Smooth muscle cell (in vitro differentiated cells): ENCODE measurements at regions not wholly inside any gene's neighbourhood (a gene's known extent, or its start where the extent isn't known, plus 50 kb on each side); places are given as distances from the start of the nearest gene placed in this dataset.

Experiments
- DNase-seq: peaks from one replicate; lab custom pipeline; 2025; ENCODE audit not compliant: unreplicated experiment; lab: John Stamatoyannopoulos, UW
- H2AFZ ChIP-seq: fragments of 200-600 bp; sonication (generic); 2 replicates; pipeline ENCODE4 v1.6.0; 2016; ENCODE audit warnings: antibody characterized with exemption, low read depth, mild to moderate bottlenecking
- H3F3A ChIP-seq: fragments of 200-600 bp; sonication (generic); 2 replicates; pipeline ENCODE4 v1.6.0; 2017; ENCODE audit warnings: antibody characterized with exemption, low read depth
- H3K27ac ChIP-seq: fragments of 200-600 bp; sonication (generic); 2 replicates; pipeline ENCODE4 v1.5.1; 2016; ENCODE audit warnings: low read depth, mild to moderate bottlenecking
- H3K27me3 ChIP-seq: fragments of 200-600 bp; sonication (generic); 2 replicates; pipeline ENCODE4 v1.6.1; 2016; ENCODE audit warnings: low read depth, mild to moderate bottlenecking
- H3K36me3 ChIP-seq: fragments of 200-600 bp; sonication (generic); 2 replicates; pipeline ENCODE4 v1.5.1; 2016; ENCODE audit warnings: low read depth
- H3K4me1 ChIP-seq: fragments of 200-600 bp; sonication (generic); 2 replicates; pipeline ENCODE4 v1.5.1; 2016; ENCODE audit warnings: low read depth
- H3K4me2 ChIP-seq: fragments of 200-600 bp; sonication (generic); 2 replicates; pipeline ENCODE4 v1.6.0; 2016; ENCODE audit warnings: mild to moderate bottlenecking
- H3K4me3 ChIP-seq: fragments of 200-600 bp; sonication (generic); 2 replicates; pipeline ENCODE4 v1.5.1; 2016; ENCODE audit warnings: mild to moderate bottlenecking
- H3K79me2 ChIP-seq: fragments of 200-600 bp; sonication (generic); 2 replicates; pipeline ENCODE4 v1.6.0; 2016; ENCODE audit warnings: low read depth, mild to moderate bottlenecking
- H3K9ac ChIP-seq: fragments of 200-600 bp; sonication (generic); 2 replicates; pipeline ENCODE4 v1.6.0; 2016; ENCODE audit warnings: low read depth
- H3K9me3 ChIP-seq: fragments of 200-600 bp; sonication (generic); replicated peaks from 2 replicates; pipeline ENCODE4 v1.5.1; 2016; ENCODE audit warnings: low read depth
- H4K20me1 ChIP-seq: fragments of 200-600 bp; sonication (generic); 2 replicates; pipeline ENCODE4 v1.6.0; 2016; ENCODE audit warnings: low read depth
- CTCF ChIP-seq: fragments of 200-600 bp; sonication (generic); IDR thresholded peaks from 2 replicates; pipeline ENCODE4 v1.5.1; 2017; ENCODE audit warnings: borderline replicate concordance, mild to moderate bottlenecking, antibody characterized with exemption; ENCODE audit not compliant: insufficient read depth, poor library complexity, severe bottlenecking
- WGBS: methylation state at CpG from one replicate; pipeline ENCODE4 v1.1.7; 2016; ENCODE audit warnings: low lambda C conversion rate; 5-methylcytosine and 5-hydroxymethylcytosine counted together

GRCh38 chr17:70912716-70913485 lies 743.6 kb downstream of the KCNJ2 start:
- no peak for DNase-seq
- Histone ChIP-seq H2AFZ (peak overlapping the region; percentile 18), H3K27ac (no peak overlapping the region)

GRCh38 chr17:70916469-70916868 lies 747.1 kb downstream of the KCNJ2 start:
- no peak overlapping the region for H3K4me3 ChIP-seq
- H2AFZ ChIP-seq, result no peak overlapping the region
- no peaks in the 10 kb centered on the region for H3F3A ChIP-seq
- no peak overlapping the region for H3K9ac ChIP-seq
- no peaks in the 10 kb centered on the region for H4K20me1 ChIP-seq
- no peak for TF ChIP-seq CTCF
- H3K27ac ChIP-seq, result no peak overlapping the region
- no peak for DNase-seq
- H3K27me3 ChIP-seq, result no peaks in the 10 kb centered on the region
- H3K4me1 ChIP-seq, result no peaks in the 10 kb centered on the region
- H3K9me3 ChIP-seq, result no peaks in the 10 kb centered on the region
- no peaks in the 10 kb centered on the region for H3K36me3 ChIP-seq
- no peaks in the 10 kb centered on the region for H3K79me2 ChIP-seq
- H3K4me2 ChIP-seq, result no peak overlapping the region

More at GRCh38 chr17:70912716-70913485, 743.6 kb downstream of the KCNJ2 start:
- no peaks in the 10 kb centered on the region for H3K79me2 ChIP-seq
- H3K36me3 ChIP-seq, result no peaks in the 10 kb centered on the region
- H3K4me1 ChIP-seq, result no peaks in the 10 kb centered on the region
- no peak overlapping the region for H3K4me2 ChIP-seq
- TF ChIP-seq CTCF, result no peak
- H4K20me1 ChIP-seq, result no peaks in the 10 kb centered on the region
- WGBS, result 60% methylated on average over 4 of the region's 4 CpGs
- H3K27me3 ChIP-seq, result no peaks in the 10 kb centered on the region
- no peak overlapping the region for H3K4me3 ChIP-seq
- no peaks in the 10 kb centered on the region for H3F3A ChIP-seq
- H3K9ac ChIP-seq, result no peak overlapping the region
- H3K9me3 ChIP-seq, result no peaks in the 10 kb centered on the region

GRCh38 chr17:70919241-70919640 lies 749.9 kb downstream of the KCNJ2 start:
- Histone ChIP-seq H4K20me1 (no peaks in the 10 kb centered on the region), H3K4me3 (no peak overlapping the region), H3K36me3 (no peaks in the 10 kb centered on the region), H3K9ac (no peak overlapping the region), H3K4me2 (no peak overlapping the region), H3K79me2 (no peaks in the 10 kb centered on the region), H3K27me3 (no peaks in the 10 kb centered on the region), H2AFZ (no peak overlapping the region), H3F3A (no peaks in the 10 kb centered on the region), H3K4me1 (no peaks in the 10 kb centered on the region), H3K9me3 (no peaks in the 10 kb centered on the region), H3K27ac (no peak overlapping the region)
- no peak for DNase-seq
- no peak for TF ChIP-seq CTCF
- WGBS, result 92% methylated on average over 1 of the region's 1 CpG

DNA sequence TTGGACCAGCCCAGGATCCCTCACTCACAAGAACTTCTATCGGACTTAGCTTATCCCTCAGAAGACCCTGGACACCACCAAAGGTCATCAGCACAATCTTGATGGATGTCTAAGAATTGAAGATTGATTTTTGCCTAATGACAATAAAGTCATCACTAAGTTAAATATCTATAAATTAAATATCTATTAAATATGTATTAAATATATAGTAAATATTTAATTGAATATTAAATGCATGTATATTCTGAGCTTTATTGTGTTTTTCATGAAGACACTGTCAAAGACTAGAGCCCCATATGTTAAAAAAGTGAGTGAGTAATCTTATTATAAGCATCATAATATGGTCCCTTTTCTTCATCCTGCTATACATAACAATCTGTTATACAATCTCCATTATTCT lies 751.1 kb downstream of the KCNJ2 start:
- Histone ChIP-seq H3K9ac (no peak overlapping the region), H2AFZ (no peak overlapping the region), H3F3A (no peaks in the 10 kb centered on the region), H3K36me3 (no peaks in the 10 kb centered on the region), H3K27me3 (no peaks in the 10 kb centered on the region), H4K20me1 (no peaks in the 10 kb centered on the region), H3K9me3 (no peaks in the 10 kb centered on the region), H3K27ac (no peak overlapping the region), H3K4me2 (no peak overlapping the region), H3K79me2 (no peaks in the 10 kb centered on the region), H3K4me3 (no peak overlapping the region), H3K4me1 (no peaks in the 10 kb centered on the region)
- WGBS, result 96% methylated on average over 1 of the region's 1 CpG
- no peak for DNase-seq
- TF ChIP-seq CTCF, result no peak
